CD14-positive monocyte (primary cell): ENCODE measurements at regions not wholly inside any gene's neighbourhood (a gene's known extent, or its start where the extent isn't known, plus 50 kb on each side); places are given as distances from the start of the nearest gene placed in this dataset. TPM values are rescaled to one million over a fixed set of nuclear protein-coding genes. Genes with fewer than 3 reads are reported as not detected.
A peak's percentile ranks its signal among the peaks of the same experiment; 100 is the strongest.

Experiments used
- DNase-seq, 3 donors: peaks; one replicate each; pipeline ENCODE4 v3.0.0-alpha.2; 2011 to 2022
- H2AFZ ChIP-seq: 2 replicates; pipeline ENCODE4 v1.6.0; 2012; ENCODE audit warnings: mild to moderate bottlenecking, low read depth, low read length, inconsistent platforms; ENCODE audit not compliant: insufficient read depth, poor library complexity, severe bottlenecking
- H3K27ac ChIP-seq, 2 donors: 1 replicate in 1 of 2; 2 replicates in 1 of 2; pipeline ENCODE4 v1.5.1; 2012 to 2013; ENCODE audit warnings: low read length in 2 of 2, control low read depth in 1 of 2, inconsistent platforms in 1 of 2, low read depth in 1 of 2, mild to moderate bottlenecking in 1 of 2
- H3K27me3 ChIP-seq, 2 donors: one replicate each; pipeline versions ENCODE4 v1.6.0 to v1.6.1; 2011 to 2013; ENCODE audit warnings: low read length in 2 of 2; ENCODE audit not compliant: control insufficient read depth in 2 of 2, insufficient read depth in 2 of 2
- H3K36me3 ChIP-seq, 2 donors: replicated peaks in 1 of 2; 1 replicate in 1 of 2; 2 replicates in 1 of 2; pipeline versions ENCODE4 v1.5.1 to v1.6.1; 2012 to 2013; ENCODE audit warnings: low read length in 2 of 2, control low read depth in 1 of 2, inconsistent platforms in 1 of 2, mild to moderate bottlenecking in 1 of 2; ENCODE audit not compliant: insufficient read depth in 2 of 2, control insufficient read depth in 1 of 2
- H3K4me1 ChIP-seq, 2 donors: 1 replicate in 1 of 2; 2 replicates in 1 of 2; pipeline versions ENCODE4 v1.5.1 to v1.6.1; 2012 to 2013; ENCODE audit warnings: low read length in 2 of 2, control low read depth in 1 of 2, inconsistent platforms in 1 of 2, mild to moderate bottlenecking in 1 of 2, moderate library complexity in 1 of 2; ENCODE audit not compliant: insufficient read depth in 2 of 2, control insufficient read depth in 1 of 2
- H3K4me2 ChIP-seq: replicated peaks from 2 replicates; pipeline ENCODE3; 2012; ENCODE audit warnings: low read length, moderate library complexity, mild to moderate bottlenecking; ENCODE audit not compliant: poor library complexity, severe bottlenecking; ENCODE audit errors: extremely low read depth
- H3K4me3 ChIP-seq, 3 experiments: fragments of 200-600 bp in 1 of 3; sonication (generic) in 1 of 3; replicated peaks in 1 of 3; 1 replicate in 2 of 3; 2 replicates in 1 of 3; pipeline ENCODE4 v1.5.1; 2011 to 2013; ENCODE audit warnings: low read length in 3 of 3, mild to moderate bottlenecking in 3 of 3, control low read depth in 2 of 3, low read depth in 2 of 3, inconsistent platforms in 1 of 3, moderate library complexity in 1 of 3
- H3K79me2 ChIP-seq: 2 replicates; pipeline ENCODE4 v1.6.0; 2012; ENCODE audit warnings: mild to moderate bottlenecking, control low read depth, inconsistent platforms, low read length, moderate library complexity; ENCODE audit not compliant: insufficient read depth
- H3K9ac ChIP-seq: 2 replicates; pipeline ENCODE4 v1.6.0; 2017; ENCODE audit warnings: low read length, mild to moderate bottlenecking; ENCODE audit not compliant: insufficient read depth, poor library complexity, severe bottlenecking
- H3K9me3 ChIP-seq, 2 donors: replicated peaks in 1 of 2; 1 replicate in 1 of 2; 2 replicates in 1 of 2; pipeline versions ENCODE4 v1.5.1 to v1.6.1; 2012 to 2013; ENCODE audit warnings: low read length in 2 of 2, control low read depth in 1 of 2; ENCODE audit not compliant: control insufficient read depth in 1 of 2, insufficient read depth in 1 of 2
- H4K20me1 ChIP-seq: 2 replicates; pipeline ENCODE4 v1.6.0; 2012; ENCODE audit warnings: mild to moderate bottlenecking, low read length, control low read depth, moderate library complexity; ENCODE audit not compliant: insufficient read depth
- H3K27ac Mint-ChIP-seq, 7 donors: one replicate each; pipeline ENCODE4 v1.8.0; 2020; ENCODE audit warnings: mild to moderate bottlenecking in 7 of 7, mixed read lengths in 7 of 7, moderate library complexity in 6 of 7, inconsistent platforms in 2 of 7
- H3K27me3 Mint-ChIP-seq, 3 donors: one replicate each; pipeline ENCODE4 v1.8.0; 2021 to 2022; ENCODE audit warnings: low read depth in 3 of 3, mild to moderate bottlenecking in 3 of 3, mixed read lengths in 3 of 3, moderate library complexity in 3 of 3, inconsistent platforms in 1 of 3
- H3K36me3 Mint-ChIP-seq, 2 donors: one replicate each; pipeline ENCODE4 v1.8.0; 2020; ENCODE audit warnings: mixed read lengths in 2 of 2, inconsistent platforms in 1 of 2, mild to moderate bottlenecking in 1 of 2
- H3K4me1 Mint-ChIP-seq: one replicate; pipeline ENCODE4 v1.8.0; 2020; ENCODE audit warnings: mild to moderate bottlenecking, mixed read lengths
- H3K4me3 Mint-ChIP-seq, 2 donors: one replicate each; pipeline ENCODE4 v1.8.0; 2020; ENCODE audit warnings: mild to moderate bottlenecking in 2 of 2, mixed read lengths in 2 of 2, moderate library complexity in 1 of 2
- H3K9me3 Mint-ChIP-seq, 7 donors: one replicate each; pipeline ENCODE4 v1.8.0; 2020 to 2022; ENCODE audit warnings: mixed read lengths in 7 of 7, mild to moderate bottlenecking in 6 of 7, moderate library complexity in 6 of 7, inconsistent platforms in 2 of 7
- CTCF ChIP-seq: fragments of 200-600 bp; IDR thresholded peaks from one replicate; pipeline ENCODE4 v1.8.0; 2022; ENCODE audit warnings: antibody characterized with exemption, mild to moderate bottlenecking
- WGBS: methylation state at CpG from one replicate; pipeline ENCODE4 v1.1.5; 2013; ENCODE audit warnings: missing lambda C conversion rate; ENCODE audit not compliant: insufficient coverage; 5-methylcytosine and 5-hydroxymethylcytosine counted together
- intact Hi-C, 2 donors: fragments of 100-400 bp; cut with micrococcal nuclease; formaldehyde crosslinking; loops; one replicate each; pipeline versions ENCODE4 v1.15.0 to v1.15.1; 2023
- small RNA-seq: library from RNA; depleted of rRNA; stranded (forward); fragments of <200 nt; gene quantifications from one replicate; pipeline ENCODE3, GENCODE V24; 2012; ENCODE audit warnings: low read depth; ENCODE audit not compliant: insufficient read length

- Mint-ChIP-seq H3K27me3 (peaks cover 12 to 87% (median 33%) of the 10 kb centered on the region in 3 donors), H3K36me3 (peaks cover 2 to 3% of the 10 kb centered on the region in 2 donors), H3K9me3 (peaks cover 0 to 20% (median 9%) of the 10 kb centered on the region in 7 donors), H3K27ac (no peak overlapping the region), H3K4me1 (peaks cover 59% of the 10 kb centered on the region), H3K4me3 (peak overlapping the region in 1 of 2 donors; percentile 75)
- peak overlapping the region in 1 of 3 experiments; percentile 46 for H3K4me3 ChIP-seq
- WGBS, result 7% methylated on average over 3 of the region's 22 CpGs
- intact Hi-C loops, result loop anchor here in 1 of 2 donors (5.0 kb wide), 1 partner anchor 51 kb away; the partner anchor contains the start of gene BCOR
- no peak for TF ChIP-seq CTCF
- no peaks in the 10 kb centered on the region for H4K20me1 ChIP-seq
- no peaks in the 10 kb centered on the region for H3K79me2 ChIP-seq
- peaks cover 2 to 10% of the 10 kb centered on the region in 2 donors for H3K27me3 ChIP-seq
- no peak for DNase-seq
- peak overlapping the region; percentile 39 for H3K4me2 ChIP-seq
- peaks cover 73 to 83% of the 10 kb centered on the region in 2 donors for H3K4me1 ChIP-seq
- no peak overlapping the region for H3K9ac ChIP-seq
- no peaks in the 10 kb centered on the region for H3K36me3 ChIP-seq
- no peak overlapping the region for H3K27ac ChIP-seq
- H2AFZ ChIP-seq, result no peak overlapping the region
- H3K9me3 ChIP-seq, result no peaks in the 10 kb centered on the region
Measured at GRCh38 chrX:40147971-40148370, 50.2 kb upstream of the BCOR start.

Small RNA genes lying in the stretch of these regions (small RNA-seq; reads per million reads assigned to genes)
- gene RF00019, result not detected
